AG04450 (cell line): ENCODE measurements at regions not wholly inside any gene's neighbourhood (a gene's known extent, or its start where the extent isn't known, plus 50 kb on each side); places are given as distances from the start of the nearest gene placed in this dataset.

Source experiments
- CTCF ChIA-PET: fragments of 300-600, 350-600 bp; formaldehyde crosslinking; extraction: SDS; loops from one replicate; lab custom pipeline; 2022; ENCODE audit warnings: antibody characterized with exemption, inconsistent platforms; lab: Charles Lee
- POLR2A ChIA-PET: fragments of 350-600 bp; formaldehyde crosslinking; extraction: SDS; loops from one replicate; lab custom pipeline; 2021; ENCODE audit warnings: antibody characterized with exemption, inconsistent platforms; lab: Yijun Ruan, JAX
- DNase-seq: peaks from one replicate; pipeline ENCODE4 v3.0.0-alpha.2; 2011; ENCODE audit warnings: low read depth, low spot score
- H3K27ac ChIP-seq: one replicate; pipeline ENCODE4 v1.5.1; 2012; ENCODE audit warnings: low read depth, low read length, control low read depth
- H3K27me3 ChIP-seq: one replicate; pipeline ENCODE4 v1.6.0; 2012; ENCODE audit warnings: low read length; ENCODE audit not compliant: control insufficient read depth, insufficient read depth
- H3K4me3 ChIP-seq: 2 replicates; pipeline ENCODE4 v1.5.1; 2011; ENCODE audit warnings: mild to moderate bottlenecking, low read depth, low read length, control low read depth
- H3K9me3 ChIP-seq: 2 replicates; pipeline ENCODE4 v1.5.1; 2012; ENCODE audit warnings: low read length; ENCODE audit not compliant: control insufficient read depth, insufficient read depth
- CTCF ChIP-seq: IDR thresholded peaks from 2 replicates; pipeline ENCODE4 v1.5.1; 2011; ENCODE audit warnings: low read depth, low read length, control low read depth, inconsistent platforms

GRCh38 chr2:6168485-6168884 lies 476.3 kb downstream of the SOX11 start:
- H3K27ac ChIP-seq = no peak overlapping the region
- DNase-seq = no peak
- ChIA-PET POLR2A (no interaction called here), CTCF (interaction anchor here (0.6 kb wide), 1 partner anchor 45 kb away, joined by 4 read pairs; no protein-coding TSS in a partner anchor)
- no peaks in the 10 kb centered on the region for H3K27me3 ChIP-seq
- no peaks in the 10 kb centered on the region for H3K9me3 ChIP-seq
- H3K4me3 ChIP-seq = no peak overlapping the region
- no peak for TF ChIP-seq CTCF

GRCh38 chr2:6171294-6171693 lies 479.1 kb downstream of the SOX11 start:
- POLR2A ChIA-PET = no interaction called here
- TF ChIP-seq CTCF = no peak
- Histone ChIP-seq H3K27me3 (no peaks in the 10 kb centered on the region), H3K27ac (no peak overlapping the region), H3K4me3 (no peak overlapping the region), H3K9me3 (no peaks in the 10 kb centered on the region)
- CTCF ChIA-PET = no interaction called here
- no peak for DNase-seq

- Histone ChIP-seq H3K4me3 (no peak overlapping the region), H3K27ac (no peak overlapping the region), H3K27me3 (peaks cover 3% of the 10 kb centered on the region), H3K9me3 (no peaks in the 10 kb centered on the region)
- no peak for DNase-seq
- TF ChIP-seq CTCF = no peak
- ChIA-PET POLR2A (no interaction called here), CTCF (no interaction called here)
These were observed 485.6 kb downstream of the SOX11 start for GRCh38 chr2:6177811-6178210.

GRCh38 chr2:6181525-6181924 lies 489.3 kb downstream of the SOX11 start:
- peaks cover 3% of the 10 kb centered on the region for H3K27me3 ChIP-seq
- H3K9me3 ChIP-seq = no peaks in the 10 kb centered on the region
- peak; percentile 86 for DNase-seq
- ChIA-PET POLR2A (no interaction called here), CTCF (interaction anchor here (0.7 kb wide), 1 partner anchor 271 kb away, joined by 3 read pairs; no protein-coding TSS in a partner anchor)
- H3K27ac ChIP-seq = peak overlapping the region; percentile 25
- no peak overlapping the region for H3K4me3 ChIP-seq
- no peak for TF ChIP-seq CTCF

GRCh38 chr2:6181926-6182325 lies 489.7 kb downstream of the SOX11 start:
- Histone ChIP-seq H3K4me3 (no peak overlapping the region), H3K27me3 (peaks cover 3% of the 10 kb centered on the region), H3K9me3 (no peaks in the 10 kb centered on the region), H3K27ac (peak overlapping the region; percentile 25)
- DNase-seq = no peak
- TF ChIP-seq CTCF = no peak
- CTCF ChIA-PET = interaction anchor here (0.7 kb wide), 1 partner anchor 271 kb away, joined by 3 read pairs; no protein-coding TSS in a partner anchor
- POLR2A ChIA-PET = no interaction called here
